Neutrophil (primary cell): ENCODE measurements at regions not wholly inside any gene's neighbourhood (a gene's known extent, or its start where the extent isn't known, plus 50 kb on each side); places are given as distances from the start of the nearest gene placed in this dataset.

Source experiments
- H3K27ac ChIP-seq: fragments of 200-600 bp; sonication (generic); 2 replicates; pipeline ENCODE4 v1.5.1; 2016; ENCODE audit warnings: mild to moderate bottlenecking, moderate library complexity
- H3K27me3 ChIP-seq: fragments of 200-600 bp; sonication (generic); 2 replicates; pipeline ENCODE4 v1.6.0; 2016; ENCODE audit warnings: mild to moderate bottlenecking
- H3K36me3 ChIP-seq: fragments of 200-600 bp; sonication (generic); 2 replicates; pipeline ENCODE4 v1.5.1; 2017
- H3K4me1 ChIP-seq, 2 experiments: fragments of 200-600 bp in 1 of 2; sonication (generic) in 1 of 2; 1 replicate in 1 of 2; 2 replicates in 1 of 2; pipeline versions ENCODE4 v1.5.1 to v1.6.1; 2013 to 2016; ENCODE audit warnings: low read depth in 1 of 2, low read length in 1 of 2, mild to moderate bottlenecking in 1 of 2, moderate library complexity in 1 of 2; ENCODE audit not compliant: control insufficient read depth in 1 of 2, insufficient read depth in 1 of 2
- H3K4me3 ChIP-seq, 2 experiments: fragments of 200-600 bp in 1 of 2; sonication (generic) in 1 of 2; 1 replicate in 1 of 2; 2 replicates in 1 of 2; pipeline ENCODE4 v1.5.1; 2013 to 2016; ENCODE audit warnings: low read depth in 1 of 2, low read length in 1 of 2, mild to moderate bottlenecking in 1 of 2, moderate library complexity in 1 of 2
- H3K9me3 ChIP-seq: fragments of 200-600 bp; sonication (generic); 2 replicates; pipeline ENCODE4 v1.5.1; 2016
- TF ChIP-seq, protein P1 (sequence below): fragments of 200-600 bp; sonication (generic); IDR thresholded peaks from 2 replicates; pipeline ENCODE4 v1.5.1; 2016; ENCODE audit warnings: antibody characterized with exemption

DNA sequence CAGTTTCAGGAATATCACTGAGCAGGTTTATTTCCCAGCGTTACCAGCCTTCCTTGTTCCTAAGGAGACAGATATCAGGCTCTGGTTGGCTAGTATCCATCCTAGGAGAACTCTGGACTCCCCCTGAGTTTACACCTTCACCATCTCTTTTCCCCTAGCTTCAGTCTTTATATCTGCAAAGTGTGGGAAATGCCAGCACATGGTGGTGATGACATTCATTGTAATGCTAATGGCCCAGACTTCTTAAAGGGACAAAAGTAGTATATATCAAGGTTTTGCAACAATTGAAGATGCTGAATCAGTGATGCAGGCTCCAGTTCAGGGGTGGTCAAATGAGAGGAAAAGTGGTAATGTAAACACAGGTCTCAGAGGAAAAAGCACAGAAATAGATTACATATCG, 224.3 kb upstream of the SYNDIG1 start:
- Histone ChIP-seq H3K27me3 (no peaks in the 10 kb centered on the region), H3K36me3 (no peaks in the 10 kb centered on the region), H3K9me3 (no peaks in the 10 kb centered on the region), H3K27ac (no peak overlapping the region), H3K4me1 (no peaks in the 10 kb centered on the region), H3K4me3 (no peak overlapping the region)
- TF ChIP-seq, protein P1, sequence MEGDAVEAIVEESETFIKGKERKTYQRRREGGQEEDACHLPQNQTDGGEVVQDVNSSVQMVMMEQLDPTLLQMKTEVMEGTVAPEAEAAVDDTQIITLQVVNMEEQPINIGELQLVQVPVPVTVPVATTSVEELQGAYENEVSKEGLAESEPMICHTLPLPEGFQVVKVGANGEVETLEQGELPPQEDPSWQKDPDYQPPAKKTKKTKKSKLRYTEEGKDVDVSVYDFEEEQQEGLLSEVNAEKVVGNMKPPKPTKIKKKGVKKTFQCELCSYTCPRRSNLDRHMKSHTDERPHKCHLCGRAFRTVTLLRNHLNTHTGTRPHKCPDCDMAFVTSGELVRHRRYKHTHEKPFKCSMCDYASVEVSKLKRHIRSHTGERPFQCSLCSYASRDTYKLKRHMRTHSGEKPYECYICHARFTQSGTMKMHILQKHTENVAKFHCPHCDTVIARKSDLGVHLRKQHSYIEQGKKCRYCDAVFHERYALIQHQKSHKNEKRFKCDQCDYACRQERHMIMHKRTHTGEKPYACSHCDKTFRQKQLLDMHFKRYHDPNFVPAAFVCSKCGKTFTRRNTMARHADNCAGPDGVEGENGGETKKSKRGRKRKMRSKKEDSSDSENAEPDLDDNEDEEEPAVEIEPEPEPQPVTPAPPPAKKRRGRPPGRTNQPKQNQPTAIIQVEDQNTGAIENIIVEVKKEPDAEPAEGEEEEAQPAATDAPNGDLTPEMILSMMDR, result no peak

- Histone ChIP-seq H3K4me1 (no peaks in the 10 kb centered on the region), H3K9me3 (no peaks in the 10 kb centered on the region), H3K4me3 (no peak overlapping the region), H3K27ac (no peak overlapping the region), H3K27me3 (no peaks in the 10 kb centered on the region), H3K36me3 (no peaks in the 10 kb centered on the region)
- TF ChIP-seq, protein P1, result no peak
Measured at GRCh38 chr20:24242763-24243162, 226.7 kb upstream of the SYNDIG1 start.

- TF ChIP-seq, protein P1, result no peak
- H3K36me3 ChIP-seq, result no peaks in the 10 kb centered on the region
- no peaks in the 10 kb centered on the region for H3K9me3 ChIP-seq
- H3K27me3 ChIP-seq, result no peaks in the 10 kb centered on the region
- H3K4me1 ChIP-seq, result no peaks in the 10 kb centered on the region
- no peak overlapping the region for H3K4me3 ChIP-seq
- no peak overlapping the region for H3K27ac ChIP-seq
Measured at GRCh38 chr20:24241466-24241865, 228.0 kb upstream of the SYNDIG1 start.

DNA sequence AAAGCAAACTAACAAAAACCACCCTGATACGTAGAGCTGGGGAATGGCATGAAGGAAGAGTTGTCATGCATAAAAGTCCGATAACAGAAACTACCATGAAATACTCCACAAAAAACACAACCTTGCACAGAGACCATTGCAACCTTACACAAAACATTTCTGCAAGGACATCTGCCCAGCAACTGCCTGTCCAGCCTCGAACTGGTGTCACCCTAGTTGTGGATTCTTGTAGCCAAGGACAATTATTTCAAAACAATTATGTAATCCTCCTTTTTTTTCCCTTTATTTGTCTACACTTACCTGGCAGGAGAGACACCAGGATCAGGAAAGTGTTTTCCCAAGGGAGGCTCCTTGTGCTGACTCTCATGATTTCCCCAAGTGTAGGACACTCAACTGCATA, 232.5 kb upstream of the SYNDIG1 start:
- H3K27me3 ChIP-seq, result no peaks in the 10 kb centered on the region
- H3K27ac ChIP-seq, result no peak overlapping the region
- H3K9me3 ChIP-seq, result no peaks in the 10 kb centered on the region
- no peak overlapping the region for H3K4me3 ChIP-seq
- no peaks in the 10 kb centered on the region for H3K36me3 ChIP-seq
- no peaks in the 10 kb centered on the region for H3K4me1 ChIP-seq
- TF ChIP-seq, protein P1, result no peak

GRCh38 chr20:24236201-24236600, 233.2 kb upstream of the SYNDIG1 start:
- H3K27ac ChIP-seq, result no peak overlapping the region
- H3K27me3 ChIP-seq, result no peaks in the 10 kb centered on the region
- TF ChIP-seq, protein P1, result no peak

More at GRCh38 chr20:24236201-24236600, 233.2 kb upstream of the SYNDIG1 start:
- H3K9me3 ChIP-seq, result no peaks in the 10 kb centered on the region
- no peak overlapping the region for H3K4me3 ChIP-seq
- no peaks in the 10 kb centered on the region for H3K4me1 ChIP-seq
- H3K36me3 ChIP-seq, result no peaks in the 10 kb centered on the region
